NCI-H2196 (cell line): ENCODE measurements at regions not wholly inside any gene's neighbourhood (a gene's known extent, or its start where the extent isn't known, plus 50 kb on each side); places are given as distances from the start of the nearest gene placed in this dataset.
"Not testable (repeated sequence)": the region's sequence is repeated elsewhere in the genome, so short reads cannot be mapped to it uniquely, and the experiment has no call there.

Experiments
- DNase-seq: peaks from one replicate; lab custom pipeline; 2025; ENCODE audit not compliant: unreplicated experiment; lab: John Stamatoyannopoulos, UW

- DNase-seq = no peak
Measured at GRCh38 chr3:187795207-187795960, 50.1 kb upstream of the BCL6 start.

GRCh38 chr3:187798126-187798525 is 52.9 kb upstream of the BCL6 start:
- no peak for DNase-seq

GRCh38 chr3:187798531-187799530 is 53.6 kb upstream of the BCL6 start:
- DNase-seq = no peak

DNA sequence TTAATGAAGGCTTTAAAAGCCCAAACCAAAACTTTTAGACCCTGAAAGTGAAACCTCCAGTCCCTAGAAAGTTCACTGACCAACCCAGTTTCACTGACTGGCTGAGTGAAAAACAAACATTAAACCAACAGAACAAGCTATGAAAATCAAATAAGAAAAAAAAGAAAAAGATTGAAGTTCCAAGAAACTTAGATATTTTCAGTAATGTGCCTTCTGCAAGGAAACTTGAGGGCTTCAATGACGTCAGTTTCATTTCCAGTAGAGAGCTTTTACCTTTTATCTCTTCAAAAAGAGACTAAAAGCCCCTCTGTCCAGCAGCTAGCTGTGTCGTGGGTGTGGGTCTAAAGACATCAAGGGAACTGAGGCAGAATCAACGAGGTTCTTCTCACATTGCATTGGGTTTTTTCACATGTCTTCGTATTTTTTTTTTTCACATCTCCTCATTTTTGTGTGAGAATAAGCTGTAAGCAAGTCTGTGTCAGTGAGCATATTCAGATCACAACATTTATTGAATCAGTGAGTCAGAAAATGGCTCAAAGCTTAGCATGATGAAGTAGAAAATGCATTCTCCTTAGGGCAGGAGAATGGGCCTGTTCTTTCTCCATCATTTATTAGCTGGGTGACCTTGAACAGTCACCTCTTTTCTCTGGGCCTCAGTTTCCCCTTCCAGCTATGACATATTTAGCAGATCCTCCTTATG is 54.8 kb upstream of the BCL6 start:
- no peak for DNase-seq

DNA sequence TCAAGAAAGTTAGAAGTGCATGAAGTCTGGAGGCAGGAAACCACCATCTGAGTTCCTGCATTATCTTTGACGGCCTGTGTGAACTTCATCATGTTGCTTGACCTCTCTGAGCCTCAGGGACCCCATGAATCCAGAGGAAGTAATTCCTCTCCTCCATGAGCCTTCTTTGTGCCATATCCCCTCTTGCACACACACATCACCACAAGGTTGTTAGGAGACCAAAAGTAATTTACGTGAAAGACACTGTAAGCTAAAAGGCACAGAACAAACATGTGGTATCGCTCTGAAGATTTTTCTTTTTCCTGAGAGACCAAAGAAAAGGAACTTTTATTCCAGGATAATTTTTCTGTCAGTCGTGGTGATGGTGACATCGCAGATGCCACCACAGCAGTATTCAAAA is 55.9 kb upstream of the BCL6 start:
- no peak for DNase-seq

DNA sequence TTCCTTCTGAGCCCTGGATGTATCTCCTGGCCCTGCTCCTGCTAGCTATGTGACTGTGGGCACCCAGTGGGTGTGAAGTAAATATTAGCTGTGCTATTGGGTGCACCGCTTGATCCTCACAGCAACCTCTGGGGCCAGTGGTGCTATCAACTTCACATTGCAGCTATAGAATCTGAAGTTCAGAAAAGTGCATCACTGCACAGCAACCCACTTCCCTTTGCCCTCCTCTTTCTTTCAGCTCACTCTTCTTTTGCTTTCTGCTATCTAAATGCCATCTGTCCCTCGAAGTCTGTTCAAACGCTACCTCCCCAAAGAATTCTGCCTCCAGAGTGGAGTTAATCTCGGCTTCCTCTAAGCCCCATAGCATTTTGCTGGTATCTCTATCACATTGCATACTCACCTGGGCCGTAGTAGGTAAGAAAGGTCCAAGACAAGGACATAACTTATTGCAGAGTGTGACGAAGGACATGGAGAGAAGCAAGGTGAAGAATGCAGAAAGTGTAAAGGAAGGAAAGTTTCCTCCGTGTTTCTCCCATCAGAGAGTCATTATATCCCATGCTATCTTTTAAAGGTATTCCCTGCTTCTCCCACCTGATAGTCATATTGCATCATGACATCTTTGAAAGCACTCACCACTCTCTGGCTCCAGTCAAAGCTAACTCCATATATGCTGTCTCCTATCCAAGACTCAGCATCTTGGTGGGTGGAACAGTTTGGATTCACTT is 57.1 kb upstream of the BCL6 start:
- DNase-seq = no peak

GRCh38 chr3:187802928-187803259 is 57.6 kb upstream of the BCL6 start:
- DNase-seq = no peak

DNA sequence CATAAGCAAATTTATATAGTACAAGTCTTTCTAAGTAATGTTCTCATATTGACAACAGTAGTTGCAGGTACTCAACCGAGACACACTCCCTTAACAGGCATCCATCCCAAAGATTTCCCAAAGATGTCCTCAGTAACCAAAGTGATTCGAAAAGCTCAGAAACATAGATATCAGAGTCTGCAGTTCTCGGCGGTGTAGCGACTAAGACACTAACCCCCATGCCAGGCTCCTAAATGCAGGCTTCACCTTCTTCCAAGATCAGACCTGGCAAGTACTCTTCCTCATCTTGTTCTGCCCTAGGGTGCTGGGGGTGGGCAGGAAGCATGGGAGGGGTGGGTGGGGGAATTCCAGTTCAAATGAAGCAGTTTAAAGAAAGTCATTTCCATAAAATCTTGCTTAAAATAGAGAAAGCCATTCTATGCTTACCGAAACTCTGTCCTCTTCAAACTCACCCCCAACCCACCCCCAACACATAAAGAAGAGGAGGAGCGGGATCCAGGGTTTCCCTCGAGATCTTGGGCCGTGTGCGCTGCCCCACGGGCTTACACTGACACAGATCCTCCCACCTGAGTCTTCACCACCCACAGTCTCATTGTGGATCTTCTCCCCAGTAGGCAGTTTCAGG is 59.0 kb upstream of the BCL6 start:
- DNase-seq = no peak

DNA sequence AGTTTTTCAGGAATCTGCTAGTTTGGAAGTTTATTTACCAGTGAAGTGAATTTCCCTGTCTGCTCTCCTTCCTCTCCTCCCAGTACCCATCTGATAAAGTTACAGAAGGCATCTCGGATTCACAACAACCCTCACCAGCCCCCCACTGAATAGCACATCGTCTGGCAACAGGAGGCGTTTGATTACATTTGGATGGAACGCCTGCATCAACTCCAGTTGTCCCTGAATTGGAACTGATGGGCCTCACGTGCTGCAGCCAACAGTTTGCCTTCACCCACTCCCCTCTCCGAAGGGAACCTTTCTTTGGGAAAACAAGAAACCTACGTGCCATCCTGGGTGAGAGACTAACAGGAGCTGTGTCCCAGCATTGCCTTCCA is 59.5 kb upstream of the BCL6 start:
- DNase-seq = no peak

GRCh38 chr3:187805774-187806173 is 60.5 kb upstream of the BCL6 start:
- DNase-seq = no peak

DNA sequence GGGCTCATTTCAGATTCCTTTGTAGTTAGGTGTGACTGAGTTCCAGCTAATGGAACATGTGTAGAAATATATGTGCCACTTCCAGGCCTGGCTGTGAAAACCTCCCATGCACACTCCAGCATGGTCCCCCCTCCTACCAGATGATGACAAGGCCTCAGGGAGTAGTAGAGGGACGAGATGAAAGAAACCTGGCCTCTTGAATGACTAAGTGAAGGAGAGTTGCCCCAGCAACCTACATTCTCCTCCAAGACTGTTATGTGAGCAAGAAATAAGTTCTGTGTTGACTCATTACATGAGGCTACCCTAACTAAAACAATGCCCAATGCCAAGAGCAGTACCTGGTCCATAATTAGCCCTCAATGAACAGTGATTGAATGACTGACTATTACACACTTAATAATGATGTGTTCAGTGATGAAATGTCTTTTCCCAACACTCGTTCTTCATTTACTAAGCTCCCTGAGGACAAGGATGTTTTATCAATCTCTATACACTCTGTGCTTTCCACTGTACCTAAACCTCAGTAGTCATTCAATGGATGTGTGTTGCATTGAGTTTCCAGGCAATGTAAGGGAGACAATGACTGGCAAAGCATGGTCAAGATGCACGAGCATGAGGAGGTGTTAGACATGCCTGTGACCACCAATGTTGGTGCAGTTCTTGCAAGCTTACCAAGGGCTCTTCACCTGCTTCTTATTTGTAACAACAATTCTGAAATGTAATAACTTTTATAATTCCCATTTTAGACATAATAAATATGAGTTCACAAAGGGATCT is 62.0 kb upstream of the BCL6 start:
- DNase-seq = no peak

DNA sequence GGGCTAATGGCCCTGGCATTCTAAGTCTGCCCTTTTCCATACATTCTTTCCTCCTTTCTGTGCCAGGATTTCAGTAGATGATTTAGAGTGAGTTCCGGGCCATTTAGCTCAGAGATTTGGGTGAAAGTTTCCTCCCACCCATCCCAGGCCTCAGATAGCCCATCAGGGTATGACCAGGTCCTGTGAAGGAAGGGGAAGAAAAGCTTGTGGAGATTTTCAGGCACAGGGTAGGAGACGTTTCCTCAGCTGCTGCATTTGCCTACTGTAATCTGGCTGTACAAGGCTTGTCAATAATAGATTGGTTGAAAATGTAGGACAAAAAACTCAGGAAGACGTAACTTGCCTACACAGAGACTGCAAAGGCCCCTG is 63.2 kb upstream of the BCL6 start:
- DNase-seq = no peak

GRCh38 chr3:187809612-187809991 is 64.3 kb upstream of the BCL6 start:
- no peak for DNase-seq

GRCh38 chr3:187810021-187810446 is 64.8 kb upstream of the BCL6 start:
- DNase-seq = no peak

DNA sequence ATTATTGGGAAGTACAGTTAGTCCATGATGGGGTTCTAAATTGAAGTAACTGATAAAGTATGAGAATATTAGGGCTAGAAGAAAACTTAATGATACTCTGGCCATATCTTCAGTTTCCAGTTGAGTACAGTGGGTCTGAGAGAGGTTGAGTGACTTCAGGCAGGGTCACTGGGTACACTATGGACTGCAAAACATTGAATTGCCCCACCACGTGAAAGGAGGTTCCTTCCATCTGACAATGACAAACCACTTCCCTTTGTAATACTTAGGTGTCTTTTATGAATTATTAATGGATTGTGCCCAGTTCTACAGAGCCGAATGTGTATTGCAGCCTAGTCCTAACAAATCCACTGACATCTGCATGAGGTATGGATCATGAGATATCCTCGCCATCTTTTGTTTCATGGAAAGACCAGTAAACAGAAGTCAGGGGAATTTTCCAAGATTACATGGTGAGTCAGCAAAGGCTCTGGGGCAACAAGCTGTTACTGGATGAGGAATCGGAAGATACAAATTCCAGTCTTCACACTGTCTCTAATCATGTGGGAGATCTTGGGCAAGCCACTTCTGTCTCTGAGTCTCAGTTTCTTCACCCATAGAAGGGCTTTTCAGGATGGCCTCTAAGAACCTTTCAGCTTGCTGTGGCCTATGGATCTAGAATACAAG is 66.5 kb upstream of the BCL6 start:
- DNase-seq = no peak

GRCh38 chr3:187812496-187812895 is 67.2 kb upstream of the BCL6 start:
- DNase-seq = no peak

DNA sequence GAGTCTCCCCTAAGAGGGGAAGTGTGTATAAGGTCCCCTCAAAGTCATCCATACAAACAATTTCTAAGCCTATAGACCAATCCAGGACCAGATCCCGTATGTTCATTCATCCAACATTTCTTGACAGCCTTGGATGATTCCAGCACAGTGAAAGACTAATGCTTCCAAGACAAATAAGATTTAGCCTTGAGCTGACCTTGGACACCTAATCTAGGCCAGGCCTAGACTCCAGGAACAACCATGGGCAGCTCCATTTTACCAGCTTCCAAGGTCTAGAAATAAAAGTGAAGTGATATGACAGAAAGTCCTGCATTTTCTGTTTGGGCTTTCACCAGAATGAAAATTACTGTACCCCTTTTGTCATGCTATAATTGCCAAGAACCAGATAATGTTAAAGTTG is 67.9 kb upstream of the BCL6 start:
- DNase-seq = no peak

DNA sequence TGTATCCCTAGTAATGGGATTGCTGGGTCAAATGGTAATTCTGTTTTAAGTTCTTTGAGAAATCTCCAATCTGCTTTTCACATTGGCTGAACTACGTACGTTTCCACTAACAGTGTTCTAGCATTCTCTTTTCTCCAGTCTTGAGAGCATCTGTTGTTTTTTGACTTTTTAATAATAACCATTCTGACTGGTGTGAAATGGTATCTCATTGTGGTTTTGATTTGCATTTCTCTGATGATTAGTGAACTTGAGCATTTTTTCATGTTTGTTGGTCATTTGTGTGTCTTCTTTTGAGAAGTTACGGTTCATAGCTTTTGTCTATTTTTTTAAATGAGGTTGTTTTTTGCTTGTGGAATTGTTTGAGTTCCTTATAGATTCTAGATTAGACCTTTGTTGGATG is 72.5 kb upstream of the BCL6 start:
- DNase-seq = not testable (repeated sequence)

DNA sequence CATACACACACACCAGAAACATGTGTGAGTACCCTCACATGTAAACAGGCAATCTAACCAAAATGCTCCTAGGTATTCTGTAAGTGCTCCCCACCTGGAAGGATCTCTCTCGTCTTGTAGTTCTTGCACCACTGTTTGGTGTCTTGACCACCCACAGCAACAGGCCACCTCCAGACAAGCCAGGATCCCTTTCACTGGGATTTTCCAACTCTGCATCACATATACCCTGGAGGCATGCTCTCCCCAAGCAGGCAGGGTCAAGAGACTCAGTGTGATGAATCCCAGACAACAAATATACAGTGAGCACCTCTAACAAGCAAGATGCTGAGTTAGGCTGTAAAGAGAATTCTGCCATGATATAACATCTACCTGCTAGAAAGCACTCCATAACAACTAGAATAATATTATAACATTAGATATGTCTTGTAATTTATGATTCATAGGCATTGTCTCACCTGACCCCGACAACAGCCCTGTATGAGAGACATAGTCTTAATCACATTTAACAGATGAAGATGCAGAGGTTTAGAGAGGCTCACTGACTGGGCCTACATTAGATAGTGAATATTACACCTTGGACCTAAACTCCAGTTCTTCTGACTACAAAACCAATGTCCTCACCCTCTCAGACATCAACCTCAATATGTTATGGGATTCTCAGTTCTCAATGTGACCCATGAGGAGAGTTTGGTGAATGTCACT is 76.5 kb upstream of the BCL6 start:
- DNase-seq = no peak
